Frontal cortex (tissue), 3 donors: ENCODE measurements at regions not wholly inside any gene's neighbourhood (a gene's known extent, or its start where the extent isn't known, plus 50 kb on each side); places are given as distances from the start of the nearest gene placed in this dataset.
A peak's percentile ranks its signal among the peaks of the same experiment; 100 is the strongest.

Source experiments
- DNase-seq, 2 donors: peaks; one replicate each; pipeline ENCODE4 v3.0.0; 2012; ENCODE audit warnings: low spot score in 2 of 2
- FAIRE-seq: peaks from 2 replicates; lab custom pipeline; 2012; peaks lifted over from hg19 to GRCh38; lab: Jason Lieb, UNC
- donor health status: control.
- donor health status: control.
- donor health status: control.

GRCh38 chr20:50335866-50336265, 145.2 kb downstream of the CEBPB start:
- DNase-seq = no peak
- no peak for FAIRE-seq

GRCh38 chr20:50336661-50337060, 146.0 kb downstream of the CEBPB start:
- no peak for DNase-seq
- FAIRE-seq = no peak

- DNase-seq = no peak
Observed at GRCh38 chr20:50337521-50338466, 147.2 kb downstream of the CEBPB start.

DNA sequence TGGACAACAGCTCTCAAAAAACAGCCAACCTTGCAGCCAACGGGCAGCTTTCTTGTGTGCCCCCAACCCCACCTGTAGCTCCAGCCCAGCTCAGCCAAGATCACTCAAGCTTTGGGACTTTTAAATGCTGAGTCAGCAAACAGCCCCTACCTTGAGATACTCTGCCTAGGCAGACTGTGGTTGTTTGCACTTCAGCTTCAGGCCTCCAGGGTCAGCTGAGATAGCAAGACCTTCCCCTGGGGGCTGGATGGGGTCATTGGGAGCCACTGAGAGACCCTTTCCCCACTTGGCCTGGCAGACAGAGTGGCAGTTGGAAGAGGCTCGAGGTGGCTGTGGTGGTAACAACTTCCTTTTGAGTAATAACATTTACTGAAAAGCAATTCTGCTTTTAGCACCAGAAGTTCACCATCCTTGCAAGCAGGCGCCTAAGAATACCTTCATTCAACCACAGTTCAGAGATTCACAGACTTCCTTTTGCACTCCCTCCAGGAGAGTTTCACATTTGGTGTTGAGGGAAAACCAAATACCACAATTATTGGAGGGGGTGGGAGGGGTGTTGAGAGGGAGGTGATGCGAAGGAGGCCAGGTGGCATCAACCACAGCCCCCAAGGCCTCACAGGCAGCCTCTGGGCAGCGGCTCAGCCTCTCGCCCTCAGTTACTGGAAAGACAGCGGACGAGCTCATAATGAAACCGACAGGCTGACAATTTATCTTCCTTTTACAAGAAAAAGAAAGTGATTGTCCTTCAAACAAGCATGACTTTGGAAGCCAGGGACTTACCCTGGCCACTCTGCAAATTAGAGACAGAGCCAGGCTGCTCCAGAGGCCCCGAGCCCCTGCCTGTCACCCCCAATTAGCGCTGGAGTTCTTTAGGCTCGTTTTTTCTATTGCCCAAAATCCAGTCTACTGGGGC, 148.1 kb downstream of the CEBPB start:
- FAIRE-seq (no peak), DNase-seq (no peak)

More at GRCh38 chr20:50337521-50338466, 147.2 kb downstream of the CEBPB start:
- no peak for FAIRE-seq

DNA sequence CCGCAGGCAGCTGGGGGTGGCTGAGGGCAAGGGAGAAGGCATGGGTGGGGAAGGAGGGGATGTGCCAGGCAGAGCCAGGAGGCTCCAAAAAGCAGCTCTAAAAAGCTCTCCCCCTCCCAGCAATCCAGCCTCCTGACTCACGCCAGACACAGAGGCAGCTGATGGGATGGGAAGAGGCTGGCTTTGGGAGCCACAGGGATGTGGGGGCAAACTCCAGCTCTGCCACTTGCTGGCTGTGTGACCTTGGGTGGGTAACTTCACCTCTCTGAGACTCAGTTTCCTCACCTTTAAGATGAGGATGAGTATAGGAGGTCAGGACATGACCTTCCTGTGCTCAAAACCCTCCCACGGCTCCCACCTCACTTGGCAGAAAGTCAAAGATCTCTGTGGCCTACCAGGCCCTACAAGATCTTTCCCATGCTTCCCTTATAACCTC, 148.9 kb downstream of the CEBPB start:
- FAIRE-seq = no peak

DNA sequence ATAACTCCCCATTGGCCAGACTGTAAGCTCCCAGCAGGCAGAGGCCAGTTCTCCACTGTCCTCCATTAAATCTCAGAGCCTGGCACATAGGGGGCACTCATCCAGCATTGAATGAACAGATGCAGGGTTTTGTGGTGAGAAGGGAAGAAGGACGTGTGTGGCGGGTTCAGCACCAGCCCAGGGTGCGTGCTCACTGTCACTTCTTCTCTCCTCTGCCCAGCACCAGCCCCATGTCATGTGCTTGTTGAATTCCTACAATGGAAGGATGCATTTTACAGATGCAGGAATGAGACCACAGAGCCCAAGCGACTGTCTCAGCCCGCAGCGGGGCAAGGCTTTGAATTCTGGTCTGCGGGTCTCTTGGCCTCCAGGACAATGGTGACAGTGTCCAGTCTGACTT, 149.9 kb downstream of the CEBPB start:
- no peak for FAIRE-seq

More for the DNA sequence above, 148.9 kb downstream of the CEBPB start:
- DNase-seq = no peak

GRCh38 chr20:50341050-50341449, 150.4 kb downstream of the CEBPB start:
- DNase-seq (no peak), FAIRE-seq (no peak)

More for the DNA sequence above, 149.9 kb downstream of the CEBPB start:
- no peak for DNase-seq

- DNase-seq = no peak
Observed at GRCh38 chr20:50341880-50342637, 151.4 kb downstream of the CEBPB start.

GRCh38 chr20:50342638-50343102, 152.0 kb downstream of the CEBPB start:
- no peak for DNase-seq
- FAIRE-seq = no peak

More at GRCh38 chr20:50341880-50342637, 151.4 kb downstream of the CEBPB start:
- FAIRE-seq = no peak

DNA sequence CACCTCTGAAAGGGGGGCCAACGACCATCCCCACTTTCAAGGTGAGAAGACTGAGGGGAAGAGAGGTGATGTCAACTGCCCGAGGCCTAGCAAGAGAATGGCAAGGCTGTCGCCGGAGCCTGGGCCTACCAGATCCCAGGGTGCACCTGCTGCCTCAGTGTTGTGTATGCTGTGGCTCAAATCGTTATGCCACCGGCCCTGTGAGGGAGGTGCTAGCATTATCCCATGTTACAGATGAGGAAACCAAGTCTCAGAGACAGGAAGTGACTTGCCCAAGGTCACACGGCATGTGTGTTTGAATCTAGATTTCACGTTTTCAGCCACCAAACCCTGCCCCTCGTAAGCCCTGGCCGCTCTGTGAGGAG, 152.5 kb downstream of the CEBPB start:
- no peak for DNase-seq
- FAIRE-seq = no peak

GRCh38 chr20:50343490-50344179, 153.0 kb downstream of the CEBPB start:
- no peak for FAIRE-seq
- no peak for DNase-seq

DNA sequence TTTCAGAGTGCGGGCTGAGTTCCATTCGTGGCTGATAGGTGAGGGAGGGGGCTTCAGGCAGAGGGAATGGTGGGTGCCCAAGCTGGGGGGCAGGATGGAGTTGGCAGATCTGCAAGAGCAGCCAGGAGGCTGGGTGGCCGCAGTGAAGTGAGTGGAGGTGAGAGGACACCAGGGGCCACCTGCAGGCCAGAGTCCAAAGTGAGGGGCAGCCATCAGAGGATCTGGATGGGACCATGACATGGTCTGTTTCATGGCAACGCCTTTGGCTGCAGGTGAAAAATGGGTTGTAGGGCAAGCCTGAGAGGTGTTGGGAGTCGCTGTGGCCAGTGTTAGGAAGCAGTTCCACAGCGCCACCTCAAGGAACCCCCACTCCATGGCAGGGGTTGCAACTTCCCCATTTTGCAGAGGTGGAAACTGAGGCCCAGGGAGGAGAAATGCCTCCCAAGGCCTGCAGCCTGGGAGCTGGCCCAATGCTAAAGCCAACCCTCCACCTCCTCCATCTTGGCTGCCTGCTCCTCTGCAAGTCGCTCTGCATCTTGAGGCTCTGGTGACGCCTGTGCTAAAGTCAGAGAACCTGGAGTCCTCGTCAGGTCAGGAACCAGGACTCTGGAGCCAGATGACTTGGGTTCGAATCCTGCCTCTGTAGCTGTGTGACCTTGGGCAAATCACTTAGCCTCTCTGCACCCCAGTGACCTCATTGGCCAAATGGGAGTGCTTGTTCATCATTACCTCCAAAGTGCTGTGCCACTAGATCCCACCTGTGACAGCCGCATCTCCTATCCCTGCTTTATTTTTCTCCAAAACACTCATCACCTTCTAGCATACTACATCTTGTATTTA, 153.8 kb downstream of the CEBPB start:
- FAIRE-seq (no peak), DNase-seq (no peak)

GRCh38 chr20:50345712-50346373, 155.2 kb downstream of the CEBPB start:
- DNase-seq (no peak), FAIRE-seq (no peak)

DNA sequence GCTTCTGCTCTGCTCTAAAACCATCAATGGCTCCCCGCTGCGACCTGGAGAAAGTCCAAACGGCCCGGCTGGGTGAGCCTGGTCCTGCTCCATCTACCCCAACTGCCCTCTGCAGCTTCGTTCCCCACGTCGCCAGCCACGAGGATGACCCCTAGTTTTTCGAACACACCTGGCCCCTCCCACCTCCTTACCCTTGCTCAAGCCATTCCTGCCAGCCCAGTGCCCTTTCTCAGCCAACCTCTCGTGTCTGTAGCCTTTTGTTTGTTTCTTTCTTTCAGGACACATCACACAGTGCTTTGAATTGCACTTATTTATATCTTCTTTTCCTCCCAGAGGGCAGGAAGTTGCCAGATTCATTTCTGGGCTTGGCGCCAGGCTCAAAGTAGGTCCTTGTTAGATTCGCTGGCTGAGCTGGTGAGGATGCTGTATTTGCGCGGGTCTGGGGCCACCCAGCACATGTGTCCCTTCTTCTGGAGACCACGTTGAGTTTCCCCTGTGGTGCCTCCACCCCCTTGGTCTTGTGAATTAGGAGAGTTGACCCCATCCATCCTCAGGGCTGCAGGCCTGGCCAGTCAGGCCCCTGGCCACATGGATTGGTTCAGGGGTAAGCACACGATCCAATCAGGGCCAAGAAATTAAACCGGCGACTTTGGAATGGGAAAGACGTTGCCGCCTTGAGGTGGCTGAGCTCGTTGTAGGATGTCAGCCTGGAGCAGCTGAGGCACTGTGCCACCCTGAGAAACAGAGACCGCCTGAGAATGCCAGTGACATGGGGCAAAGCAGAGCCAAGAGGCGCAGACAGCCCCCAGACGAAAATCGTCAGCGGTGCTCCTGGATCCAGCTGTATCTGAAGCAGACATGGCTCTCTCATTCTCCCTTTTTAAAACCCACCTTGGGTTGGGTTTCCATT, 156.0 kb downstream of the CEBPB start:
- no peak for FAIRE-seq
- DNase-seq = peak in 1 of 2 donors; percentile 52

DNA sequence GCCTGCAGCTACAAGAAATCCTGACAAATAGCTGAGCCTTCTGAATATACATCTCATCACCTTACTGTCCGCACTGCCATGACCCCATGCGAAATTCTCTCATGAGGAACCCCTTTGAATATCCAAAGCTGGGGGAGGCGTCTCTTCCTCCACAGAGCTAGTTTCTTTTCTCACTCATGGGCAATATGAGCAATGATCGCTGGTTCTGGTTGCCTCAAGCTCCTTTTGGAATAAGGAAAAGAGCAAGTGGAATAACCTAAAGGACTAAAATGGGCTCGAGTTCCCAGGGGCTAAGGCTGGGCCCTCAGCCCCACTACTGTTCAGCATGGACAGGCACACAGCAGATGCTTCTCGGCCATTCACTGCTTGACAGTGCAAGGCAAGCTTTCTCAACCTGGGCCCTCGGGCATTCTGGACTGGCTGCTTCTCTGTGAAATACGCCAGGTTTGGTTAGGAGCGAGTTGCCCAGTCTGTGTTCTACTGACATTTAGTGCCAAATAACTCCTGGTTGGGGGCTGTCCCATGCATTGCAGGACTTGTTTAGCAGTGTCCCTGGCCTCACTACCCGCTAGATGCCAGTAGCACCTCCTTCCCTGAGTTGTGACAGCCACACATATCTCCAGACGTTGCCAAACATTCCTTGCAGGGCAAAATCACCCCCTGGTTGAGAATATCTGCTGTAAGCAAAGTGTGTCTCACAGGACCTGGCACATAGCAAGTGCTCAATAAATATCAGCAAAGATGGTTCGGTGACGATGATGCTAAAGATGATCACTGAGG, 156.8 kb downstream of the CEBPB start:
- DNase-seq (no peak), FAIRE-seq (no peak)

- FAIRE-seq = no peak
- DNase-seq = no peak
Observed at GRCh38 chr20:50348096-50348495, 157.5 kb downstream of the CEBPB start.
